ENCODE measurements at regions not wholly inside any gene's neighbourhood (a gene's known extent, or its start where the extent isn't known, plus 50 kb on each side); places are given as distances from the start of the nearest gene placed in this dataset.

GRCh38 chr18:6610466-6610865 lies 119.0 kb upstream of the ARHGAP28 start:
- no peak for TF ChIP-seq CTCF (IDR thresholded peaks at IDR 0.05 in 8 of 11, conservative IDR thresholded peaks at IDR 0.05 in 3 of 11)
- TF ChIP-seq POLR2A (IDR thresholded peaks at IDR 0.05) = no peak
